Activated CD4-positive, alpha-beta T cell treated with anti-CD3 and anti-CD28 coated beads, Interleukin-2, amount 50 U/mL, for 48 hours (primary cell): ENCODE measurements at regions not wholly inside any gene's neighbourhood (a gene's known extent, or its start where the extent isn't known, plus 50 kb on each side); places are given as distances from the start of the nearest gene placed in this dataset.

Experiments used
- DNase-seq, 2 experiments: peaks; one replicate each; pipeline ENCODE4 v3.0.0-alpha.2; 2020

GRCh38 chr4:17096692-17097091, 198.2 kb upstream of the LDB2 start:
- no peak for DNase-seq

GRCh38 chr4:17095771-17096170, 197.3 kb upstream of the LDB2 start:
- DNase-seq, result no peak

GRCh38 chr4:17094876-17095210, 196.4 kb upstream of the LDB2 start:
- no peak for DNase-seq

GRCh38 chr4:17094159-17094875, 195.9 kb upstream of the LDB2 start:
- no peak for DNase-seq

GRCh38 chr4:17093481-17093880, 195.0 kb upstream of the LDB2 start:
- no peak for DNase-seq

- DNase-seq, result no peak
Measured at GRCh38 chr4:17092736-17093437, 194.4 kb upstream of the LDB2 start.

- no peak for DNase-seq
Measured at GRCh38 chr4:17091104-17091503, 192.7 kb upstream of the LDB2 start.

GRCh38 chr4:17090063-17090462, 191.6 kb upstream of the LDB2 start:
- DNase-seq, result no peak

GRCh38 chr4:17085416-17085815, 187.0 kb upstream of the LDB2 start:
- no peak for DNase-seq

- DNase-seq, result no peak
Measured at GRCh38 chr4:17082186-17082585, 183.7 kb upstream of the LDB2 start.

- DNase-seq, result no peak
Measured at GRCh38 chr4:17081179-17081578, 182.7 kb upstream of the LDB2 start.

- DNase-seq, result no peak
Measured at GRCh38 chr4:17077105-17077504, 178.7 kb upstream of the LDB2 start.

GRCh38 chr4:17072483-17072882, 174.0 kb upstream of the LDB2 start:
- DNase-seq, result no peak

GRCh38 chr4:17068891-17069290, 170.4 kb upstream of the LDB2 start:
- DNase-seq, result no peak

- DNase-seq, result no peak
Measured at GRCh38 chr4:17068392-17068791, 169.9 kb upstream of the LDB2 start.

- no peak for DNase-seq
Measured at GRCh38 chr4:17066972-17067371, 168.5 kb upstream of the LDB2 start.

GRCh38 chr4:17066236-17066635, 167.8 kb upstream of the LDB2 start:
- DNase-seq, result no peak

- no peak for DNase-seq
Measured at GRCh38 chr4:17065821-17066220, 167.4 kb upstream of the LDB2 start.

GRCh38 chr4:17064959-17065358, 166.5 kb upstream of the LDB2 start:
- DNase-seq, result no peak

GRCh38 chr4:17063888-17064287, 165.4 kb upstream of the LDB2 start:
- DNase-seq, result no peak

- DNase-seq, result no peak
Measured at GRCh38 chr4:17060230-17060629, 161.8 kb upstream of the LDB2 start.

GRCh38 chr4:17058916-17059741, 160.7 kb upstream of the LDB2 start:
- DNase-seq, result no peak

GRCh38 chr4:17058536-17058915, 160.1 kb upstream of the LDB2 start:
- DNase-seq, result no peak

- no peak for DNase-seq
Measured at GRCh38 chr4:17057035-17057434, 158.6 kb upstream of the LDB2 start.
